ENCODE measurements at regions not wholly inside any gene's neighbourhood (a gene's known extent, or its start where the extent isn't known, plus 50 kb on each side); places are given as distances from the start of the nearest gene placed in this dataset.

GRCh38 chr11:113615098-113615497 is 91.0 kb downstream of the TMPRSS5 start:
- H3K36me3 ChIP-seq, result no peaks in the 10 kb centered on the region
- H3K4me3 ChIP-seq, result no peak overlapping the region
- no peak overlapping the region for H3K27ac ChIP-seq
- H3K27me3 ChIP-seq, result no peaks in the 10 kb centered on the region
- 27 to 32% methylated on average over 3 of the region's 3 CpGs for WGBS, 2 donors
- no peaks in the 10 kb centered on the region for H3K9me3 ChIP-seq
- intact Hi-C loops (cut with DNase I), result loop anchor here in 1 of 3 donors (10.0 kb wide), 1 partner anchor 60 kb away; no protein-coding TSS in a partner anchor
- no peak for TF ChIP-seq CTCF (IDR thresholded peaks at IDR 0.05)
- H3K4me1 ChIP-seq, result no peaks in the 10 kb centered on the region
- no peak for FAIRE-seq
- ATAC-seq, result no peak
- no peak for DNase-seq

GRCh38 chr11:113614097-113614496 is 92.0 kb downstream of the TMPRSS5 start:
- no peak for FAIRE-seq
- intact Hi-C loops (cut with DNase I), result loop anchor here in 1 of 3 donors (10.0 kb wide), 1 partner anchor 61 kb away; no protein-coding TSS in a partner anchor
- no peak for TF ChIP-seq CTCF (IDR thresholded peaks at IDR 0.05)
- 73 to 77% methylated on average over 2 of the region's 2 CpGs for WGBS, 2 donors
- no peak for ATAC-seq
- H3K27ac ChIP-seq, result no peak overlapping the region
- H3K4me3 ChIP-seq, result no peak overlapping the region
- H3K9me3 ChIP-seq, result no peaks in the 10 kb centered on the region
- no peak for DNase-seq
- no peaks in the 10 kb centered on the region for H3K27me3 ChIP-seq
- H3K36me3 ChIP-seq, result no peaks in the 10 kb centered on the region
- H3K4me1 ChIP-seq, result no peaks in the 10 kb centered on the region

DNA sequence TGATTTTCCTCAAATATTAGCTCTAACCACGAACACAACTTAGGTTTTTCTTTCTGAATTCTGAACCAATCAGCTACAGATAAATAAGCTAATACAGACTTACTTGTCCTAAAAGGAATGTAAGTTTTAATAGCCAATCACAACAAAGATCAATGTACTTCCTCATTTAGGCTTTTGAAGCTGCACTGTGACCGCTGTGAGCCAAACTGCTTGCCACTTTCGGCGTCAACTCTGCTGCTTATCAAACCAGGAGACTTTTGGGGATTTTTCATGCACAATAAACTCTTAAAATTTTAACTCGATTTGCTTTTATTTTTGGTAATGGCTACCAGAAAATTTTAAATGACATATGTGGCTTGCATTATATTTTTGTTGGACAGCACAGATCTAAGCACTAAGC is 92.5 kb downstream of the TMPRSS5 start:
- intact Hi-C loops (cut with DNase I), result loop anchor here in 1 of 3 donors (10.0 kb wide), 1 partner anchor 61 kb away; no protein-coding TSS in a partner anchor
- H3K36me3 ChIP-seq, result no peaks in the 10 kb centered on the region
- no peaks in the 10 kb centered on the region for H3K9me3 ChIP-seq
- no peaks in the 10 kb centered on the region for H3K4me1 ChIP-seq
- no peak for FAIRE-seq
- H3K27me3 ChIP-seq, result no peaks in the 10 kb centered on the region
- TF ChIP-seq CTCF (IDR thresholded peaks at IDR 0.05), result no peak
- 55 to 67% methylated on average over 5 of the region's 5 CpGs for WGBS, 2 donors
- ATAC-seq, result no peak
- DNase-seq, result no peak
- no peak overlapping the region for H3K27ac ChIP-seq
- H3K4me3 ChIP-seq, result no peak overlapping the region

DNA sequence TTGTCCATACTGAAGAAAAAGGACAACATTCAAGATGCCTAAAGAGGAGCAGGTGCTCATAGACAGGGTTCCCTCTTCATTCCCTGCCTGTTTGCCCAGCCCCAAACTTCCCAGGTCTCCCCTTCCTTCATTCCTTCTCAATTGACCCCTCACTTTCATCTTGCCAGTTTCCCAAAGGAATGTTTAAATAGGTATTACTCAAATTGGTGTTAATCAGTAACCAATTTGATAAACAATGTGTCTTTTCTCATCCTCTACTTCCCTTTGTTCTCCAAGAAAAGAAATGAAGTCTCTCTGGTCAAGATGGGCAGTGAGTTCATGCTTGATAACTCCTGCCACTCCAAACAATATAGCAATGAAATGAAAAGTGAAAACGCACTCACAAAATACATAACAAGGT is 101.9 kb downstream of the TMPRSS5 start:
- TF ChIP-seq CTCF (IDR thresholded peaks at IDR 0.05), result no peak
- ATAC-seq, result no peak
- Histone ChIP-seq H3K4me3 (no peak overlapping the region), H3K9me3 (no peaks in the 10 kb centered on the region), H3K4me1 (no peaks in the 10 kb centered on the region), H3K36me3 (no peaks in the 10 kb centered on the region), H3K27me3 (no peaks in the 10 kb centered on the region), H3K27ac (no peak overlapping the region)
- FAIRE-seq, result no peak
- intact Hi-C loops (cut with DNase I), result no loop called here
- 34 to 51% methylated on average over 1 of the region's 1 CpG for WGBS, 2 donors
- no peak for DNase-seq

DNA sequence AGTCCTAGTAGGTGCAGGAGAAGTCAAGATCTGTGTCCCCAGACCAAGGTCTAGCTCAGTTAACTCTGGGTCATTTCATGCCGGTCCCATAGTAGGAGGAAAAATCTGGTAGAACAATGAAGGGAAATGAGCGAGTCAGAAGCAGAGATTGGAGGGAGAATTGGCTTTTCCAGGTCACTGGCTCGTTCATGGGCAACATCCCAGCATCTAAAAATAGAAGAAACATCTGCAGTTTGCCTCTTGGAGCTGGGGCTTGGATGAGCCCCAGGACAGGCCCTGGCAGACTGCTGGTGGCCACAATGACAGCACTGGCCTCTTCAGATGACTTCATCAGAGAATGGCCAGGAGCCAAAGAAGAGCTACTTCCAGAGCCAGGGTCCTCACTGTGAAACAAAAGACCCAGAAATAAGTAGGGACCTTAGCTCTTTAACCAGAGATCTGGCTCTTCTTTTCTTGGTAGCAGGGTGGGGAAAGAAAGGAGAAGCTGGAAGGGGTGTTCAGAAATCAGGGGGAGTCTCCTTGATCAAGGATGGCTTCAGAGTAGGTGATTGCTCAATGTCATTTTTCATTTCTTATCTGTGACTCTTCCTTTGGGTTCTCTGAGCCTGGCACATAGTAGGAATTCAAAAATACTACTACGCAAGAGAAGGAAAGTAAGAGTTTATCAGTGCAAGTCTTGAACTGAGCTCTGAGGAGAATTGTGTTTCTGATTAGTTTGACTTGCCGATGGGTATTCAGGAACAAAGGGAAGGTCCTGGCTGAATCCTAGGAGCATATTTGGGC is 102.6 kb downstream of the TMPRSS5 start:
- intact Hi-C loops (cut with DNase I), result no loop called here
- 68 to 74% methylated on average over 5 of the region's 5 CpGs for WGBS, 2 donors
- no peak for ATAC-seq
- FAIRE-seq, result no peak
- no peak for TF ChIP-seq CTCF (IDR thresholded peaks at IDR 0.05)
- Histone ChIP-seq H3K36me3 (no peaks in the 10 kb centered on the region), H3K4me3 (no peak overlapping the region), H3K27ac (no peak overlapping the region), H3K9me3 (no peaks in the 10 kb centered on the region), H3K27me3 (no peaks in the 10 kb centered on the region), H3K4me1 (no peaks in the 10 kb centered on the region)
- DNase-seq, result no peak
